NCI-H128 (cell line): ENCODE measurements at regions not wholly inside any gene's neighbourhood (a gene's known extent, or its start where the extent isn't known, plus 50 kb on each side); places are given as distances from the start of the nearest gene placed in this dataset.
"Not testable (repeated sequence)": the region's sequence is repeated elsewhere in the genome, so short reads cannot be mapped to it uniquely, and the experiment has no call there.

Experiments used
- DNase-seq: peaks from one replicate; lab custom pipeline; 2025; ENCODE audit not compliant: unreplicated experiment; lab: John Stamatoyannopoulos, UW

DNA sequence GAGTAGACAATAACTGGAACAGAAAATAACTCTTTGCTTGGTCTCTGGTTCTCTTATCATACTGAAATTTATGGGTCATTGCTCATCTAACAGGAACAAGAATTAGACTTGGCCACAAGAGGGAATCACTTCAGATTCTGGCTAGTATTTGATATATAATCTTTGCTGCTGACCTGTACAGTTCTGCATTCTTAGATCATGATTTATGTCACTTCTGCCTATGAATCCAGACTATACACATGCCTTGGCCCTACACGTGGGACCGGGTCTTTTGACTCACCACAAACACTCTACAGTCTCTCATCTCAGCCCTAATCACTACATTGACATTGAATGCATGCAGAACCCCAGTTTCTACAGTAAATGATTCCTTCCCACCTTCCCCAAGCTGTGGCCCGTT, 162.5 kb upstream of the SOX2 start:
- no peak for DNase-seq

DNA sequence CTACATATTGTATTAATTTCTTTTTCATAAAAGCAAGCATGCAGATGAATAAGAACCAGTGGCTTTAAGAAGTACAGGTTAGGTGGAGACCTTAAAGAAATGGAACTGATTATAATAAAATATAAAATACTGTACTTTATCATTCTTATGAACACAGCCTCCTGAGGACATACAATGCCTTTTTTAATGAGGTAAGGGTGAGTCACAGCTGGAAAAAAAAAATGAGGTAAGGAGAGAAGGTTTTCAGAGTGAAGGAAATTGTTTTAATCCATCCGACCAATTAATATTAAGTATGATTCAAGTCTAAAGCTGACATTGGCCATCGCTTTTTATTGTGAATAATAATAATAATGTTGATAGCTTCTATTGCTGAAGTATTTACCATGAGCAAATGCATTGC, 170.3 kb upstream of the SOX2 start:
- DNase-seq, result no peak

DNA sequence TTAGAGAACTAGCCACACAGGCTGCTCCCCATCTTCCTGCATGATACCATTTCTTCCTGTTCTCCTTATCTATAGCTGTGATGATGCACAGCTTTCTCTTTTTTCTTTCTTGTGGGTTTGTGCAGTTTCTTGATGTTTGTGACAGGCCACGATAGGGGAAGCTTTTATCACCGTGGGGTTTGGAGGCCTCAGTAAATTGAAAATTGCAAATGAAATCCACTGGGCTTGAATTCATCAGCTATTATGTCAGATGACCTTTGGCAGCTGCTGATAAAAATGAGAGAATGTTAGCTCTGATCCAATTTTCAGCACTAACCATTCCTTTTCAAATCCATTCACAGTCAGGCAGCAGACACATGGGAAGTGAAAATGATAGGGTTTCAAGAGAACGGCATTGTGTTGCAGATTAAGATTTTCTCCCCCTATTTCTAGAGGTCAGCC, 176.9 kb upstream of the SOX2 start:
- DNase-seq, result no peak

DNA sequence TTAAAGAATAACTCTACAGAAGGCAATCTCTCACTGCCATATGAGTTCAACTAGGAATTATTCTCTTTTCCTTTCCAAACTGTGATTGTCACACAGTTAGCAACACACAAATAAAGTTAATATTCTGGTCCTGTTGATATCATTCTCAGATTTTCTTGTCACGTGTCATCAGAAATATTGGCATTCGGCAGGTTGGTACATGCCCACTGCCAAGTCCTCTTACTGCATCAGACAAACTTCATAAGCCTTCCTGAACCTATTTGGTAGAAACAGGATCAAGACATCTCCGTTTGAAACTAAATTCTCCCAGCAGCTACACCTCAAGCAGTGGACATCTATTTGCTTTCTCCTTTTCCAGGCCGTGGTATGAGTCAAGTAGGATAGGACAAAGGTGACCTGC, 177.9 kb upstream of the SOX2 start:
- no peak for DNase-seq

DNA sequence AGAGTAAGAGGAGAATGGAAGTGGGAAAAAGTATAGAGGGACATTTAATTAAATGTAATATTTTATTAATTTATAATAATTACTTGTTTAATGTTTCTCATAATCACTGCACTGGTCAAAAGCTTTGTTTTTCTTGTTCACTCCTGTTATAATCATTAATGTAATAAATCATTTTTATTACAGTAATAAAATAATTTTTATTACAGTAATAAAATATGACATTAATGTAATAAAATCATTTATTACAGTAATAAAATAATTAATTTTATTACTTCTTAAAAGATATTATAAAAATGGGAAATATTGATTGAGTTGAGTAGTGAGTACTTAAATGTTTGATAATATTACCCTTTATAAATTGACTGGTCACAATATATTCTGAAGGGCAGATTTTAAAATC, 181.1 kb upstream of the SOX2 start:
- no peak for DNase-seq

DNA sequence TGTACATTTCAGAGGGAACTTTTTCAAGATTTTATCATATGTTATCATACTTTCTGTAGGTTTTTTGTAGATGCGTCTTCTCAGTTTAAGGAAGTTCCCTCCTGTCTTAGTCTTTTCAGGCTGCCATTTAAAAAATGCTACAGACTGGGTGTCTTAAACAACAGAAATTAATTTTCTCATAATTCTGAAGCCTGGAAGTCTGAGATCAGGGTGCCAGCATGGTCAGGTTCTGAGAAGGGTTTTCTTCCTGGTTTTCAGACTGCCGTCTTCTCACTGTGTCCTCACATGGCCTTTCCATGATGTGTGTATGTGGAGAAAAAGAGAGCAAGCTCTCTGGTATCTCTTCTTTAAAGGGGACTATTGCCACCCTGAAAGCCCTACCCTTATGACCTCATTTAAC, 189.9 kb upstream of the SOX2 start:
- DNase-seq, result no peak

DNA sequence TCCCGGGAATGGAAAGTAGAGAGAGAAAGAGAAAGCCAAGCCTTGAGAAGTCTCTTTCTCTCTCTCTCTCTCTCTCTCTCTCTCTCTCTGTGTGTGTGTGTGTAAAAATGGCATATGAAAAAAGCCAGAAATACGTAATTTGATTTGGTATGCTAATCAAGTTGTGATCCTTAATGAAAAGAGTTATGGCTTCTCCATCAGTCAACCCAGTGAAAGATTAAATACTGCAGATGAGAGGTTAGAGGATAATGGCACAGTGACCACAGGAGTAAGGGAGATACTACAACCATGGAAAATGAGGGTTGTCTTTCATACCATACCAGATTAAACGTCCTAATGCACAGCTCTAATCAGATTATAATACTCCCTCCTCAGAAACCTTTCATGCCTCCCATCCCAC, 193.5 kb upstream of the SOX2 start:
- DNase-seq, result no peak

DNA sequence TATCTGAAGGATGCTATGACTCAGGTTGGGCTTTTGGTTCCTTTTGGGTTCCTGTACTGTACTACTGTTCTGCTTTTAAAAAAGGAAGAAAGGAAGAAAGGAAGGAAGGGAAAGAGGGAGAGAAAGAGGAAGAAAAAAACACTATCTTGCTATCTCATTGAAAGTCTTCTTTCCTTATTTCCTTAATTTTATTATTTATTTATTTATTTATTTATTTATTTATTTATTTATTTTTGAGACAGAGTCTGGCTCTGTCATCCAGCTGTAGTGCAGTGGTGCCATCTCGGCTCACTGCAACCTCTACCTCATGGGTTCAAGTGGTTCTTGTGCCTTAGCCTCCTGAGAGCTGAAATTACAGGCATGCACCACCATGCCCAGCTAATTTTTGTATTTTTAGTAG, 198.9 kb upstream of the SOX2 start:
- DNase-seq, result no peak

DNA sequence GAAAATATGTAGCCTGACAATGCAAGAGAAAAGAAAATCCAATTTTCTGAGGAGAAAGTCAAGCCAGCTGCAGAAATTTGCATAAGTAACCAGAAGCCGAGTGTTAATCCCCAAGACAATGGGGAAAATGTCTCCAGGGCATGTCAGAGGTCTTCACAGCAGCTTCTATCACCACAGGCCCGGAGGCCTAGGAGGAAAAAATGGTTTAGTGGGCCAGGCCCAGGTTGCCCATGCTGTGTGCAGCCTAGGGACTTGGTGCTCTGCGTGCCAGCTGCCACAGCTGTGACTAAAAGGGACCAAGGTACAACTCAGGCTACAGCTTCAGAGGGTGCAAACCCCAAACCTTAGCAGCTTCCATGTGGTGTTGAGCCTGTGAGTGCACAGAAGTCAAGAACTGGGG, 201.2 kb upstream of the SOX2 start:
- no peak for DNase-seq

DNA sequence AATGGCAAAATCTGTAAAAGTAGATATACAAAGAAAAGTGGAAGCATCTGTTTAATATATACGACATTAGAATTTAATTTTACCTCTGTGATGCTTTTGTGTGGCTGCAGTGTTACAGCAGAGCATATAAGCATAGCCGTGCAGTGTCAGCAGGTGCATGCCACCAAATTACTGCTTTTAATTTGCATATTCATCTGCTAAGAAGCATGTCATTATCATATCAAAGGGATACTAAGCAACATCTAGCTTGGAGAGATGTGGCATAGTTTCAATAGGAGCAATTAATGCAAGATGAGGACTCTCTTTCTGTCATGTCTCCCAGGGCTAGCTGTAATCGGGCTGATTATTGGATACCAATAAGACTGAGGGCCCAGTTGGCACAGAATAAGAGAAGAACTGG, 214.4 kb upstream of the SOX2 start:
- no peak for DNase-seq

DNA sequence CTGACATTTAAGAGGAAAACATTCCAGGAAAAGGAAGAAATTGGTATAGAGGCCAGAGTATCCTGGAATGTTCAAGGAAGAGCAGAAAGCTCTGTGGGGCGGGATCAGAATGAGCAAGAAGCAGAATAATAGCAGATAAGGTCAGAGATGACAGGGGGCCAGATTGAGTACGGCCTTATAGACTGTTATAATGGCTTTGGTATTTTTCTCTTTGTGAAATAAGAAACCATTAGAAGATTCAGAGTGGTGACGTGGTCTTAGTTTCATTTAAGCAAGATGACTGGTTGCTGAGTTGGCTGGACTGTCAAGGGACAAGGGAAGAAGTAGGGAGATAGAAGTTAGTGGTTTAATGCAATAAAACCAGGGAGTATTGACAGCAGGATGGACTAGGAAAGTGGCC, 218.3 kb upstream of the SOX2 start:
- no peak for DNase-seq

DNA sequence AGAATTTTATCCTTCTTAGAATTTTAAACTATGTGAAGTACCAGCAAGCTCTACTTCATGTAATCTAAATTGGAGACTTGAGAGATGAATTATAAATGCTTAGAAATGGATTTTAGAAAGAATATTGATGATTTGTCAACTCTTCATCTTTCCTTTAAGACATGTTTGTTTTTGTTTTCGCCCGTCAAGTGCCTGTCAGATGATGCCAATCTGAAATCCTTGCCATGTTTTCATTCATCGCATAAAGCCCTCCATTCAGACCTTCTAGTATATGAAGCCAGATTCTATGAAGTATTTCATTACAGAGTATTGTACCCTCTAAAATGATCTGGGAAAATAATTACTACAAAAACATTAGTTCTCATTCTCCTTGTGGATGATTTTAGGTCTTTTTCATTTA, 223.2 kb upstream of the SOX2 start:
- DNase-seq, result no peak

DNA sequence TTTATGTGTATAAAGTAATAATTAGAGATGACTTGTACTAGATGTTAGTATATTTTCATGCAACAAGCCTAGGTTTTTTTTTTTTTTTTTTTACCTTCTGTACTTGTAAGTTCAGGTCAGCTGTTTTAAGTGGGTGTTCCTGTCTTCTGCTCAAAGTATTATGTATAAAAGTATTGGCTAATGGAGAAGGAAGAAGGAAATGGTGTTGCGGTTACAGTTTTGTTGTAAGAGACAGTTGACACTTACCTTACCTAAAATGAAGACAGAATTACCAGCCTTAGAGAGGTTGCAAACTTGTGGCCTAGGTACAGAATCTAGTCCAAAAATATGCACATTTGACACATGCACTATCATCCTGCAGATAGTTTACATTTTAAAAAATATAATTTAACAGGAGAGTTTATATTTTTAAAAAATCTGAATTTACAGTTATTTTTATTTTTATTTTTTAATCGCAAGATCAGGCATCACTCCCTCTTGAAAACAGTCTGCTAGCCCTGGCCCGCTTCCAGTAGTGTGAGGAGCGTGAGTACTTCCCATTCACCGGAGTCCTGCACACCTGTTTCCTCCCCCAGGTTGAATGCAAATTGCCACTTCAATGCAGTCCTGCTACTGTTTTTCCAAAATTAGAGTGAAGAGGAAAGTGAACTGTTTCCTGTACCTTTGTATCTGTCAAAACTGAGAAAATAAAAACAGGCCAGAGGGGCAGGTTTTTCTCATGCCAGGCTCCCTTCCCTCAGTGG, 224.3 kb upstream of the SOX2 start:
- peak; percentile 82 for DNase-seq

DNA sequence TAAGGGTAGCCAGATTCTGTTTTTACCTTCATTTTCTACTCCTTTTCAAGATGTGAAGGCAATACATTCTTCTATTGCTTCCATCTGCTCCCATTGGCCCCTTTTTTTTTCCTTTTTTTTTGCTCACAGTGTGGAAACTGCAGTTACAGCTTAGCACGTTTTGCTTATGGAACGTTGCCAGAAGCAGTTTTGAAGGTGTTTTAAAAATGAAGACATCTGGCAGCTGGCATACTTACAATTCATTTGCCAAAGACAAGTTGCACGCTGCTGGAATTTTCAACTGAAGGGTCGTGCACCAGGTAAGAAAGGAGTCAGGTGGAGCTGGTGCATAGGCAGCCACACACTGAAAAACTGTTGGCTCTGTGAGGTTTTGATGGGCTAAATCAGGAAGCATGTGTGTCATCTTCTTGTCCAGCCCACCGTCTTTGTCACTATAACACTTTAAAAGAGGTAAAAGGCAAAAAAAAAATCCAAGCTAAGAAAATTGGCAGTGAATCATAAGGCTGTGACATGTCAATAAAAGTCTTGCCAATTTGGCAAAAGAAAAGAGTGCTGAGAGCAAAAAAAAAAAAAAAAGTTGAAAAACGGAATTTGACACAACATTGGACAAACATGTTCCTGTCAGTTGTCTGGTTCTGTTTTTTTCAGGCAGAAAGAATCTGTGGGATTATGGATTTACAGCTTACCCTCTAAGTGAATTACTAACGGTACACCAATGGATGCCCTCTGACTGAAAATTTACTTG, 225.4 kb upstream of the SOX2 start:
- peak; percentile 11 for DNase-seq

DNA sequence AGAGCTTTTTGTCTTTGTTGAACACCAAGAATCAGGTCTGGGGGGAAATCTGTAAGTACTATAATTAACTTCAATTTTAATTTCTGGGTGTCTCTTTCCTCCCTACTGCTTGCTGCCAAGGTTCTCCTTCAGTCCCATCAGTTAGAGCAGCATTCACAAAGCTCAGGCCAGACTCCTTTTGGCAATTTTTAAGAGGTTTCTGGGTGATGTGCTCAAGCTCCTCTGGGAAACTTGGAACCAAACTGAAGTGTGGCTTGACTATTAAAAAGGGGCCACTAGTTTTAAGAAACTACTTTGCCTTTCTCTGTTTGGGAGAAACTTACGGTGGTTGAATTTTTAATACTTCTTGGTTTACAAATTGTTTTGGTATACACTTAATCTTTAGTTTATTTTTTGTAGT, 227.7 kb upstream of the SOX2 start:
- no peak for DNase-seq

DNA sequence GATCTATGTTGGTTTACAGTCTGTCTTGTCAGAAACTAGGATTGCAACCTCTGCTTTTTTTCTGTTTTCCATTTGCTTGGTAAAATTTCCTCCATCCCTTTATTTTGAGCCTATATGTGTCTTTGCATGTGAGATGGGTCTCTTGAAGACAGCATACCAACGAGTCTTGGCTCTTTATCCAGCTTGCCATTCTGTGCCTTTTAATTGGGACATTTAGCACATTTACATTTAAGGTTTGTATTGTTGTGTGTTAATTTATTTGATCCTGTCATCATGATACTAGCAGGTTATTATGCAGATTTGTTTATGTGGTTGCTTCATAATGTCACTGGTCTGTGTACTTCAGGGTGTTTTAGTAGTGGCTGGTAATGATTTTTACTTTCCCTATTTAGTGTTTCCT, 236.6 kb upstream of the SOX2 start:
- DNase-seq, result not testable (repeated sequence)

DNA sequence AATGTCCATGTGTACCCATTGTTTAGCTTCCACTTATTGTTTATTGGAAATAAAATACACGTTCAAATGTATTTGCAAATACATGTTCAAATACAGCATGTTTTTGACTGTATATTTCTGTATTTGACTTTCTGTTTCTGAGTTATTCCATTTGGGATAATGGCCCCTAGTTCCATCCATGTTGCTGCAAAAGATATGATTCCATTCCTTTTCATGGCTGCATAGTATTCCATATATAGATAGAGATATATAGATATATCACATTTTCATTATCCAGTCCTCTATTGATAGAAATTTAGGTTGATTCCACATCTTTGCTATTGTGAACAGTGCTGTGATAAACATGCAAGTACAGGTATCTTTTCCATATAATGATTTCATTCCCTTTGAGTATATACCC, 241.4 kb upstream of the SOX2 start:
- no peak for DNase-seq

DNA sequence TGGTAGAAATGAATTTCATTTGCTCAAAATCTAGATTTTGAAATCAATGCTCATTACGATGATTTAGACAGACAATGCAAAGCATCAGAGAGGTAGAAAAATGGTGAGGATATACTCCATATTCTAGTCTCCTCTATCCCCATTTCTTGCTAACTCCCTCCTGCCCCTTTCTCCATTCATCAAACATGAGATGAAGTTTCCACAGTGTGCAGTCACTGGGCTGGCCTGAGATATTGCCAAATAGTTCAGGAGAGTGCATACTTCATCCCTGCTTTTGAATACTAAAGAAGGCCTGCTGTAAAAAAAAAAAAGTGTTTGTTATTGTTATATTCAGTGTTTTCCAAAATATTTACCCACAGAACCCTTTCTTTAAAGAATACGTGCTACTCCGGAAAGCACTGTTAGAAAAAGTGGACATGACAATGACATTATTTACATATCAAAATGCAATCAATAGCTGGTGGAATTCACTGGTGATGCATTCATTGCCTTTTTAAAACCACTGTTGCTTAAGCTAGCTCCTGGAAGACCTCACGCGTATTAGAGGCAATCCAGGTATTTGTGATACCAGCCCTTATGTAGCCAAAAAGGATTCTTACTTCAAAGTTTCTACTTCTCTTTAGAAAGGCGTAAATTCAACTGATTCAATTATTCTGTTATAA, 247.6 kb upstream of the SOX2 start:
- no peak for DNase-seq

DNA sequence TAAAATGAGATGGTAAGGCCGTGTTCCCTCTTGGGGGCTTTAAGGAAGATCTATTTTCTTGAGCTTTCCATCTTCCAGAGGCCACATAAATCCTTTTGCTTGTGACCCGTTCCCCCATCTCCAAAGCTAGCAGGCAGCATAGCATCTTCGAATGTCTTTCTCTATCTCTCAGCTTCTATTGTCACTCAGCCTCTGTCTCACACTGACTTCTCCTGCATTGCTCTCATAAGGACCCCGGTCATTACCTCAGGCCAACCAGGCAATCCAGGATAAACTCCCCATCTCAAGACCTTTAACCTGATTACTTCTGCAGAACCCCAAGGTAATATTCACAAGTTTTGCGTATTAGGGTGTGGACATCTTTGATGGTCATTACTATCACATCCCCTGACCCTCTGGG, 250.3 kb upstream of the SOX2 start:
- DNase-seq, result no peak

DNA sequence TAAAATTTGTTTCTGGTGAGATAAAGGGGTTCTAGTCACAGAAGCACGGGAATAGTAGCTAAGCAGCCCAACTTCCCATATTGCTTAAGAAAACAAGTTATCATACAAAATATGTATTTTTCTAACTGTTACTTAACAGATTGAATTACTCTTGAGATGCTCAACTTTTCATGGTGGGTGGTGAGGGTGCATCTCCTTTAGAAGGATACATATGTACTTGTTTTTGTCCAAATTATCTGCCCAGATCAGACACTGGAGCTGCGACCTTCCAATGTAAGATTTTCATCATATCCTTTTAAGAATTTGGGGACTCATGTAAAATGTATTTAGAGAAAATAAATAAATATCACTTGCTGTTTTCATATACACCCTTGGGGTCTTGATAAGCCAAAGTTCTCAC, 252.2 kb upstream of the SOX2 start:
- no peak for DNase-seq

DNA sequence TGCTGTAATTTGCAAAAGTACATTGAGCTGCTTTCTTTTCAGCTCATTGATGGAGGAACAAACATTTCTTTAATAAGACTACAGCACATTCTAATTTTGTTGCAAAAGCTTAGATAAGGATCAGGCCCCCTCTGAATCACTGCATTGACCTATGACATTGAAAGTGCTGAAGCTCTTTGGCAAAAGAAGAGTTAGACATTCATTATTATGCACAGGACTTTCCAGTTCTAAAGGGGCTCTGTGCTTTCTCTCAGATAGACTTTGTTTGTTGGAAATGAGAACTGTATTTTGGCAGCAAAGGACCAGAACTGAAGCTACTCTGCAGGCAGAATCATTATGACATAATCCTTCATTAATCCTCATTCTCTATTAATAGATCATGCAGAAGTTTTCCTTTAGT, 252.9 kb upstream of the SOX2 start:
- DNase-seq, result no peak

DNA sequence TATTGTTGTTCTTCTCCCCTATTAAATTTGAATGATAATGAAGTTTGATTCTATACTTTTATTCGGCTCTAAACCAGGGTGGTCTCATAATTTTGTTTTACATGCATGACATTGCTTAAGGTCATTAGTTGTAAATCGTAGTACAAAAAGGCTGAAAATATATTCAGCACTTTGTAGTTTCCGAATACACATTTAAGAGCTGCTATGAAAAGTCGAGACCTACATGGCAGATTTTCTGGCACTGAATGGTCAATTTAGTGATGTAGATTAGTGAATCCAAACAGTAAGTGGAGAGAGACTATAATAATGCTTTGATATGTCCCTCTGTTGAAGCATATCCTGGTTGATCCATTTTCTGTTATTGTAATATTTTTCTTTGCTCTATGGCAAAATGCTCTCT, 254.0 kb upstream of the SOX2 start:
- DNase-seq, result no peak
